ENCODE measurements at regions not wholly inside any gene's neighbourhood (a gene's known extent, or its start where the extent isn't known, plus 50 kb on each side); places are given as distances from the start of the nearest gene placed in this dataset.

DNA sequence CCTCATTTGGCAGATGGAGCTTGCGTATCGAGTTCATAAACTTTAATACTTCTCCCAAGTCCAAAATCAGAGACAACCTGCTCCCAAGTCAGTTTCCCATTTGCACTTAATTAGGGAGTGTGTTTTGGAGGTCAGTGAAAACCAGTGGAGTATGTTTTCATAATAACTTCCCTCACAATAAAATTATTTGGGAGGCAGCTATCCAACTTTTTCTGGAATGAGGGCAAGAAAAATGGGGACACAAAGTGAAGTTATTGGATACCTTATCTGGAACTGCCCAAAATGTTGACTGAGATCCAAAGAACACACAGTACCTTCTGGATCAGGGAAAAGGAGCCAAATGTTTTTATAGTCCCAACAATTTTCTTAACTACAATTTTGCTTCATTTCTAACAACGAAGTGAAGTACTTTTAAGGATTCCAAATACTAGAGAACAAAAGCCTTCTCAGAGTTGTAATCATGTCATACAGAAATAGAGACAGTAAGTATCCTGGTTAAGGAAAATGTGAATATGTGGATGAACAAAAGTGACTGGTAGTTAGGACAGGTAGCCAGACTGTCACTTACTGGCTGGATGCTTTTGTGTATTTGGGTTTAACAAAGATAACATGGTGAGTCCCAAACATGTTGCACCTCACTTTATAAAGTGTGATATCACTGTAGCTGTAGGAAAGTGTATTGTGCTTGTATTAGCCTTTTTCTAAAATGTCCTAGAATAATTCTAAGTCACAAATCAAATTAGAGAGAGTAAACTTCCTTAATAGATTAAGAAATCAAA is 325.0 kb downstream of the HLX start:
- Histone ChIP-seq H3K9ac (ENCODE audit: low read length) (no peak overlapping the region), H3K9me2 (ENCODE audit: insufficient read depth, low read length) (no peaks in the 10 kb centered on the region)

DNA sequence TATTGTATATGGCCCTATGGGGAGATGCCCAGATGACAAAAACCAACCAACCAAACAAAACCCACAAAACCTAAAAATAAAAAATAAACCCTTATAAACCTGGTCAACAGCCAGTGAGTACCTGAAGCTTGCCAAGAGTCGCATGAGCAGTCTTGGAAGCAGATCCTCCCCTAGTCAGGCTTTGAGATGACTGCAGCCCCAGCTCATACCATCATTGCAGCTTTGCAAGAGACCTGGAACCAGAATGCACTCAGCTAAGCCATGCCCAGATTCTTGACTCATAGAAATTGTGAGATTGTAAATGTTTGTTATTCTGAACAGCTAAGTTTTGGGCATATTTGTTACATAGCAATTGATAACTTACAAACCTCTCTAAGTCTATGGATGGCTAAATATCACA is 326.8 kb downstream of the HLX start:
- no peaks in the 10 kb centered on the region for H4K20me1 ChIP-seq (ENCODE audit: insufficient read depth)
- H3K4me3 ChIP-seq (ENCODE audit: low read length) = no peak overlapping the region
- H2AFZ ChIP-seq (ENCODE audit: low read depth, low read length) = no peak overlapping the region
- no peak overlapping the region for H3K9ac ChIP-seq (ENCODE audit: low read length)
- no peaks in the 10 kb centered on the region for H3F3A ChIP-seq (ENCODE audit: insufficient read depth, low read length, poor library complexity, severe bottlenecking)
- no peaks in the 10 kb centered on the region for H3K27me3 ChIP-seq (ENCODE audit: insufficient read depth, low read depth, low read length)
- H3K9me2 ChIP-seq (ENCODE audit: insufficient read depth, low read length) = no peaks in the 10 kb centered on the region
- H3K36me3 ChIP-seq (ENCODE audit: insufficient read depth, low read length) = no peaks in the 10 kb centered on the region
- no peaks in the 10 kb centered on the region for H3K79me2 ChIP-seq (replicated peaks; ENCODE audit: insufficient read depth, low read length)
- no peaks in the 10 kb centered on the region for H3K9me3 ChIP-seq (ENCODE audit: low read length)
- H3K27ac ChIP-seq (ENCODE audit: low read length) = no peak overlapping the region
- no peak overlapping the region for H3K4me2 ChIP-seq (ENCODE audit: low read length)
- TF ChIP-seq MXI1 (conservative IDR thresholded peaks at IDR 0.05; ENCODE audit: poor library complexity, severe bottlenecking) (no peak), EZH2 (IDR thresholded peaks at IDR 0.05; ENCODE audit: borderline replicate concordance, insufficient read depth, low read length, poor library complexity, severe bottlenecking) (no peak), SMC3 (conservative IDR thresholded peaks at IDR 0.05; ENCODE audit: poor library complexity) (no peak), RAD21 (conservative IDR thresholded peaks at IDR 0.05) (no peak), TAF1 (IDR thresholded peaks at IDR 0.05; ENCODE audit: low read depth) (no peak), EP300 (conservative IDR thresholded peaks at IDR 0.05; ENCODE audit: poor library complexity, severe bottlenecking) (no peak), POLR2AphosphoS5 (IDR thresholded peaks at IDR 0.05) (no peak)
- TF ChIP-seq, protein P1, sequence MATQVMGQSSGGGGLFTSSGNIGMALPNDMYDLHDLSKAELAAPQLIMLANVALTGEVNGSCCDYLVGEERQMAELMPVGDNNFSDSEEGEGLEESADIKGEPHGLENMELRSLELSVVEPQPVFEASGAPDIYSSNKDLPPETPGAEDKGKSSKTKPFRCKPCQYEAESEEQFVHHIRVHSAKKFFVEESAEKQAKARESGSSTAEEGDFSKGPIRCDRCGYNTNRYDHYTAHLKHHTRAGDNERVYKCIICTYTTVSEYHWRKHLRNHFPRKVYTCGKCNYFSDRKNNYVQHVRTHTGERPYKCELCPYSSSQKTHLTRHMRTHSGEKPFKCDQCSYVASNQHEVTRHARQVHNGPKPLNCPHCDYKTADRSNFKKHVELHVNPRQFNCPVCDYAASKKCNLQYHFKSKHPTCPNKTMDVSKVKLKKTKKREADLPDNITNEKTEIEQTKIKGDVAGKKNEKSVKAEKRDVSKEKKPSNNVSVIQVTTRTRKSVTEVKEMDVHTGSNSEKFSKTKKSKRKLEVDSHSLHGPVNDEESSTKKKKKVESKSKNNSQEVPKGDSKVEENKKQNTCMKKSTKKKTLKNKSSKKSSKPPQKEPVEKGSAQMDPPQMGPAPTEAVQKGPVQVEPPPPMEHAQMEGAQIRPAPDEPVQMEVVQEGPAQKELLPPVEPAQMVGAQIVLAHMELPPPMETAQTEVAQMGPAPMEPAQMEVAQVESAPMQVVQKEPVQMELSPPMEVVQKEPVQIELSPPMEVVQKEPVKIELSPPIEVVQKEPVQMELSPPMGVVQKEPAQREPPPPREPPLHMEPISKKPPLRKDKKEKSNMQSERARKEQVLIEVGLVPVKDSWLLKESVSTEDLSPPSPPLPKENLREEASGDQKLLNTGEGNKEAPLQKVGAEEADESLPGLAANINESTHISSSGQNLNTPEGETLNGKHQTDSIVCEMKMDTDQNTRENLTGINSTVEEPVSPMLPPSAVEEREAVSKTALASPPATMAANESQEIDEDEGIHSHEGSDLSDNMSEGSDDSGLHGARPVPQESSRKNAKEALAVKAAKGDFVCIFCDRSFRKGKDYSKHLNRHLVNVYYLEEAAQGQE (IDR thresholded peaks at IDR 0.05; ENCODE audit: borderline replicate concordance) = no peak
- TF ChIP-seq, protein P2, sequence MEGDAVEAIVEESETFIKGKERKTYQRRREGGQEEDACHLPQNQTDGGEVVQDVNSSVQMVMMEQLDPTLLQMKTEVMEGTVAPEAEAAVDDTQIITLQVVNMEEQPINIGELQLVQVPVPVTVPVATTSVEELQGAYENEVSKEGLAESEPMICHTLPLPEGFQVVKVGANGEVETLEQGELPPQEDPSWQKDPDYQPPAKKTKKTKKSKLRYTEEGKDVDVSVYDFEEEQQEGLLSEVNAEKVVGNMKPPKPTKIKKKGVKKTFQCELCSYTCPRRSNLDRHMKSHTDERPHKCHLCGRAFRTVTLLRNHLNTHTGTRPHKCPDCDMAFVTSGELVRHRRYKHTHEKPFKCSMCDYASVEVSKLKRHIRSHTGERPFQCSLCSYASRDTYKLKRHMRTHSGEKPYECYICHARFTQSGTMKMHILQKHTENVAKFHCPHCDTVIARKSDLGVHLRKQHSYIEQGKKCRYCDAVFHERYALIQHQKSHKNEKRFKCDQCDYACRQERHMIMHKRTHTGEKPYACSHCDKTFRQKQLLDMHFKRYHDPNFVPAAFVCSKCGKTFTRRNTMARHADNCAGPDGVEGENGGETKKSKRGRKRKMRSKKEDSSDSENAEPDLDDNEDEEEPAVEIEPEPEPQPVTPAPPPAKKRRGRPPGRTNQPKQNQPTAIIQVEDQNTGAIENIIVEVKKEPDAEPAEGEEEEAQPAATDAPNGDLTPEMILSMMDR (IDR thresholded peaks at IDR 0.05; ENCODE audit: poor library complexity, severe bottlenecking) = no peak

More for the DNA sequence above, 325.0 kb downstream of the HLX start:
- no peak overlapping the region for H3K4me3 ChIP-seq (ENCODE audit: low read length)
- no peaks in the 10 kb centered on the region for H3K36me3 ChIP-seq (ENCODE audit: insufficient read depth, low read length)
- TF ChIP-seq EP300 (conservative IDR thresholded peaks at IDR 0.05; ENCODE audit: poor library complexity, severe bottlenecking) (no peak), POLR2AphosphoS5 (IDR thresholded peaks at IDR 0.05) (no peak), EZH2 (IDR thresholded peaks at IDR 0.05; ENCODE audit: borderline replicate concordance, insufficient read depth, low read length, poor library complexity, severe bottlenecking) (no peak), RAD21 (conservative IDR thresholded peaks at IDR 0.05) (no peak), MXI1 (conservative IDR thresholded peaks at IDR 0.05; ENCODE audit: poor library complexity, severe bottlenecking) (no peak), SMC3 (conservative IDR thresholded peaks at IDR 0.05; ENCODE audit: poor library complexity) (no peak), TAF1 (IDR thresholded peaks at IDR 0.05; ENCODE audit: low read depth) (no peak)
- TF ChIP-seq, protein P1 (IDR thresholded peaks at IDR 0.05; ENCODE audit: borderline replicate concordance) = no peak
- TF ChIP-seq, protein P2 (IDR thresholded peaks at IDR 0.05; ENCODE audit: poor library complexity, severe bottlenecking) = no peak
- H3K27me3 ChIP-seq (ENCODE audit: insufficient read depth, low read depth, low read length) = no peaks in the 10 kb centered on the region
- no peak overlapping the region for H3K4me2 ChIP-seq (ENCODE audit: low read length)
- H2AFZ ChIP-seq (ENCODE audit: low read depth, low read length) = no peak overlapping the region
- H4K20me1 ChIP-seq (ENCODE audit: insufficient read depth) = no peaks in the 10 kb centered on the region
- H3K27ac ChIP-seq (ENCODE audit: low read length) = no peak overlapping the region
- H3F3A ChIP-seq (ENCODE audit: insufficient read depth, low read length, poor library complexity, severe bottlenecking) = no peaks in the 10 kb centered on the region
- no peaks in the 10 kb centered on the region for H3K9me3 ChIP-seq (ENCODE audit: low read length)
- H3K79me2 ChIP-seq (replicated peaks; ENCODE audit: insufficient read depth, low read length) = no peaks in the 10 kb centered on the region
